K562 (cell line): ENCODE measurements at regions not wholly inside any gene's neighbourhood (a gene's known extent, or its start where the extent isn't known, plus 50 kb on each side); places are given as distances from the start of the nearest gene placed in this dataset.

Experiments
- ATAC-seq: fragments of 200-7000 bp; cut with Tn5 transposase; 3 replicates; pipeline ENCODE4 v1.9.1; 2020; ENCODE audit warnings: moderate library complexity
- BruUV-seq: library from RNA; stranded (reverse); fragments of 400-500 nt; replicated peaks from 2 replicates; lab custom pipeline; 2021; lab: Mats Ljungman, UMichigan
- CTCF ChIA-PET: fragments of 300-600 bp; formaldehyde crosslinking; extraction: SDS; loops from one replicate; lab custom pipeline; 2021; ENCODE audit warnings: low intra/inter-chr PET ratio; lab: Yijun Ruan, JAX
- POLR2A ChIA-PET: fragments of 300-600, 350-650 bp; sonication (Branson Sonifier 250); formaldehyde crosslinking; extraction: SDS; loops from one replicate; lab custom pipeline; 2021; ENCODE audit warnings: antibody characterized with exemption, inconsistent platforms; lab: Yijun Ruan, JAX
- DNase-seq, 4 experiments: peaks; one replicate each; pipeline versions ENCODE4 v3.0.0 to v3.0.0-alpha.2; 2011 to 2018; ENCODE audit warnings: low spot score in 3 of 4, mixed read lengths in 3 of 4; ENCODE audit errors: extremely low read depth in 1 of 4
- FAIRE-seq: peaks from 2 replicates; lab custom pipeline; 2011; peaks lifted over from hg19 to GRCh38; lab: Jason Lieb, UNC
- H2AFZ ChIP-seq: 2 replicates; pipeline ENCODE4 v1.6.0; 2011; ENCODE audit warnings: low read depth, low read length, control low read depth, inconsistent platforms
- H3K27ac ChIP-seq: fragments of 200-600 bp; 3 replicates; pipeline ENCODE4 v1.8.0; 2011; ENCODE audit warnings: low read depth, mild to moderate bottlenecking, control low read depth, inconsistent platforms, low read length, moderate library complexity, mixed read lengths; ENCODE audit errors: extremely low read depth
- H3K27me3 ChIP-seq, 2 experiments: fragments of 300-600 bp in 1 of 2; 2 replicates in 1 of 2; 3 replicates in 1 of 2; pipeline versions ENCODE4 v1.6.0 to v1.8.0; 2011; ENCODE audit warnings: inconsistent platforms in 2 of 2, low read length in 2 of 2, mild to moderate bottlenecking in 1 of 2, mixed read lengths in 1 of 2, moderate library complexity in 1 of 2; ENCODE audit not compliant: control insufficient read depth in 2 of 2, insufficient read depth in 2 of 2
- H3K36me3 ChIP-seq: fragments of 300-600 bp; 3 replicates; pipeline ENCODE4 v1.8.0; 2011; ENCODE audit warnings: mild to moderate bottlenecking, low read length, inconsistent platforms; ENCODE audit not compliant: control insufficient read depth, insufficient read depth
- H3K4me1 ChIP-seq, 2 experiments: fragments of 200-600 bp in 1 of 2; replicated peaks in 1 of 2; 2 replicates in 1 of 2; 3 replicates in 1 of 2; pipeline versions ENCODE4 v1.5.1 to v1.8.0; 2011; ENCODE audit warnings: inconsistent platforms in 2 of 2, low read length in 2 of 2, mild to moderate bottlenecking in 1 of 2, mixed read lengths in 1 of 2, moderate library complexity in 1 of 2; ENCODE audit not compliant: control insufficient read depth in 2 of 2, insufficient read depth in 2 of 2
- H3K4me2 ChIP-seq: 2 replicates; pipeline ENCODE4 v1.6.1; 2011; ENCODE audit warnings: low read length, control low read depth, inconsistent platforms, mixed read lengths; ENCODE audit not compliant: insufficient read depth
- H3K4me3 ChIP-seq: fragments of 200-600 bp; sonication (generic), shearing (Covaris generic); 2 replicates; pipeline ENCODE4 v1.5.1; 2016; ENCODE audit warnings: control low read depth, inconsistent platforms
- H3K79me2 ChIP-seq: fragments of 200-600 bp; 3 replicates; pipeline ENCODE4 v1.8.0; 2011; ENCODE audit warnings: low read length, inconsistent platforms; ENCODE audit not compliant: control insufficient read depth, insufficient read depth
- H3K9ac ChIP-seq, 2 experiments: 2 replicates each; pipeline versions ENCODE4 v1.6.0 to v1.6.1; 2011; ENCODE audit warnings: low read depth in 2 of 2, low read length in 2 of 2, control low read depth in 1 of 2, inconsistent platforms in 1 of 2, mild to moderate bottlenecking in 1 of 2, mixed read lengths in 1 of 2; ENCODE audit not compliant: insufficient read depth in 1 of 2
- H3K9me1 ChIP-seq: one replicate; pipeline ENCODE4 v1.6.0; 2011; ENCODE audit warnings: inconsistent platforms, mild to moderate bottlenecking, low read length, moderate library complexity; ENCODE audit not compliant: control insufficient read depth, insufficient read depth
- H3K9me3 ChIP-seq: replicated peaks from 2 replicates; pipeline ENCODE4 v1.5.1; 2011; ENCODE audit warnings: low read depth, low read length, inconsistent platforms; ENCODE audit not compliant: control insufficient read depth, insufficient read depth
- H4K20me1 ChIP-seq: replicated peaks from 2 replicates; pipeline ENCODE4 v1.6.1; 2011; ENCODE audit warnings: low read length, inconsistent platforms, mixed read lengths; ENCODE audit not compliant: control insufficient read depth, insufficient read depth
- ATF1 ChIP-seq, 2 experiments: fragments of 450-650 bp in 1 of 2; IDR thresholded peaks; 2 replicates each; pipeline ENCODE4 v1.6.1; 2016; ENCODE audit warnings: missing compliant biosample characterization in 1 of 2, missing genetic modification characterization in 1 of 2
- DDX20 ChIP-seq: fragments of 450-650 bp; IDR thresholded peaks from 2 replicates; pipeline ENCODE4 v1.6.1; 2016; ENCODE audit warnings: missing genetic modification characterization, low read depth, mild to moderate bottlenecking, missing compliant biosample characterization, moderate library complexity
- HNRNPUL1 ChIP-seq: fragments of 200-400 bp; formaldehyde crosslinking; IDR thresholded peaks from 2 replicates; pipeline ENCODE4 v1.6.1; 2017; ENCODE audit warnings: low read length
- HSF4 ChIP-seq: fragments of 250-450 bp; sonication (Bioruptor Pico); IDR thresholded peaks from 2 replicates; pipeline ENCODE4 v2.1.2; 2022; ENCODE audit warnings: mild to moderate bottlenecking, moderate library complexity, borderline replicate concordance
- NCOA2 ChIP-seq, 2 experiments: fragments of 450-650 bp; IDR thresholded peaks; 2 replicates each; pipeline ENCODE4 v1.6.1; 2018; ENCODE audit warnings: mild to moderate bottlenecking in 2 of 2, moderate library complexity in 1 of 2; ENCODE audit not compliant: partially characterized antibody in 2 of 2
- NFIX ChIP-seq: fragments of 250-450 bp; sonication (Bioruptor Pico); IDR thresholded peaks from 2 replicates; pipeline ENCODE4 v1.4.0; 2020; ENCODE audit warnings: low read depth, mild to moderate bottlenecking, moderate library complexity
- POLR2AphosphoS2 ChIP-seq: IDR thresholded peaks from 2 replicates; pipeline ENCODE4 v1.6.1; 2012; ENCODE audit warnings: low read length, improper control_type of control experiment
- POLR2H ChIP-seq: IDR thresholded peaks from 2 replicates; pipeline ENCODE4 v1.6.1; 2016; ENCODE audit warnings: missing genetic modification characterization, low read depth, mild to moderate bottlenecking, control low read depth, missing compliant biosample characterization, moderate library complexity
- RBBP5 ChIP-seq: fragments of 200-600 bp; sonication (generic); IDR thresholded peaks from 2 replicates; pipeline ENCODE4 v1.6.1; 2012; ENCODE audit warnings: borderline replicate concordance, mild to moderate bottlenecking, low read length, control low read depth, inconsistent platforms; ENCODE audit not compliant: insufficient read depth, poor library complexity, severe bottlenecking
- SAP30 ChIP-seq: fragments of 200-600 bp; sonication (generic); IDR thresholded peaks from 2 replicates; pipeline ENCODE4 v1.6.1; 2012; ENCODE audit warnings: borderline replicate concordance, low read depth, mild to moderate bottlenecking, moderate library complexity, low read length, control low read depth, inconsistent platforms; ENCODE audit not compliant: insufficient read depth, poor library complexity, severe bottlenecking
- SNRNP70 ChIP-seq: fragments of 200-400 bp; formaldehyde crosslinking; optimal IDR thresholded peaks from 2 replicates; pipeline ENCODE3; 2017; ENCODE audit warnings: low read depth, low read length
- SRSF3 ChIP-seq: fragments of 200-400 bp; formaldehyde crosslinking; IDR thresholded peaks from 2 replicates; pipeline ENCODE4 v1.6.1; 2016; ENCODE audit warnings: mild to moderate bottlenecking, low read length, moderate library complexity; ENCODE audit not compliant: insufficient read depth
- ZNF274 ChIP-seq: IDR thresholded peaks from 2 replicates; pipeline ENCODE4 v1.6.1; 2011; ENCODE audit warnings: low read depth, mild to moderate bottlenecking, low read length, moderate library complexity, borderline replicate concordance
- ZNF668 ChIP-seq: fragments of 250-450 bp; sonication (Bioruptor Pico); IDR thresholded peaks from 2 replicates; pipeline ENCODE4 v1.8.0; 2022; ENCODE audit warnings: mild to moderate bottlenecking, inconsistent platforms
- WGBS: fragments of 100-300 bp; shearing (Covaris generic); methylation state at CpG from one replicate; pipeline ENCODE4 v1.1.6; 2016; ENCODE audit warnings: low coverage, mixed read lengths; ENCODE audit not compliant: insufficient coverage; ENCODE audit errors: missing lambda C conversion rate; 5-methylcytosine and 5-hydroxymethylcytosine counted together
- in situ Hi-C: fragments of 300-500 bp; cut with MboI; formaldehyde crosslinking; loops from 4 replicates; pipeline ENCODE4 v1.15.0; 2018; ENCODE audit warnings: inconsistent platforms, mixed read lengths
- intact Hi-C: fragments of 100-400 bp; cut with micrococcal nuclease; formaldehyde crosslinking; loops from 2 replicates; pipeline ENCODE4 v1.14.2; 2022
- TF ChIP-seq, protein P1 (sequence below): sonication (generic); formaldehyde crosslinking; IDR thresholded peaks from 2 replicates; pipeline ENCODE4 v1.8.1; 2022; ENCODE audit warnings: missing genetic modification reagents
- TF ChIP-seq, protein P2 (sequence below): sonication (generic); formaldehyde crosslinking; IDR thresholded peaks from 2 replicates; pipeline ENCODE4 v1.8.0; 2023; ENCODE audit warnings: mild to moderate bottlenecking, missing genetic modification reagents

DNA sequence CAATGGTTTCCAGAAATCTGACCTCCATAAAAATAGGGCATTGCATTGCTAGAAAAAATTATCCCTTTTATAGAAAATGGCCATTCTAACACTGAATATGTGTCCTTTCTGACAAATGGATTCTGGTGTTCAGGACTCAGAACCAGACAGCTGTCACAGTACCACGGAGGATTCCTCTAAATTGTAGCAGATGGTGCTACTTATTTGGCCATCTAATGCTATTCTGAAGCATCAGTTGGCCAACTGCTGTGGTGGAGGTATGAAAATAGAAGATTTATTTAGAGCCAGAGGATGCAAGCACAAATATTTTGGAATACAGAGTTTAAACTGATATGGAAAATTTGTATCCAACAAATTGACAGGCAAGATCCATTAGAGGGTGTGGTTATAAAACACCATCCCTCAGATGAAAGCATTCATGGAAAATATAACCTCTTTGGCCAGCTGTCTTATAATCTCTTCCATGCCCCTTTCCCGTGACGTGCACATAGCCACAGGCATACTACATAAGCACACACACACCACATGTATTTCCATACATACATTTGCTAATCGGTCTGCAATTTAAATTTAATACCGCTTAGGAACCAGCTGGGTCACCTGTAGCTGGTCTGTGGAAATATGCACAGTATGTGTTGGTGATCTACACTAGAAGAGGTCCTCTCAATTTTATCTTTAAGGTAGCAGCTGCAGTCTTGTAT, 302.7 kb upstream of the KCNMB2 start:
- BruUV-seq: no TSS peak
- CTCF ChIA-PET: no interaction called here
- ATAC-seq: no peak
- no peaks in the 10 kb centered on the region for H3K4me1 ChIP-seq
- no peaks in the 10 kb centered on the region for H3K79me2 ChIP-seq
- H3K4me3 ChIP-seq: no peak overlapping the region
- WGBS: 52% methylated on average over 5 of the region's 5 CpGs
- H4K20me1 ChIP-seq: no peaks in the 10 kb centered on the region
- intact Hi-C loops: no loop called here
- no peak overlapping the region for H3K4me2 ChIP-seq
- H3K36me3 ChIP-seq: no peaks in the 10 kb centered on the region
- in situ Hi-C loops: no loop called here
- peak; percentile 32 for FAIRE-seq
- DNase-seq: no peak
- POLR2A ChIA-PET: no interaction called here
- TF ChIP-seq SAP30: no peak
- no peak for TF ChIP-seq DDX20 (tag)
- no peak for TF ChIP-seq NFIX (CRISPR knock-in tag)
- TF ChIP-seq ZNF668 (CRISPR knock-in tag): no peak
- TF ChIP-seq, protein P1, sequence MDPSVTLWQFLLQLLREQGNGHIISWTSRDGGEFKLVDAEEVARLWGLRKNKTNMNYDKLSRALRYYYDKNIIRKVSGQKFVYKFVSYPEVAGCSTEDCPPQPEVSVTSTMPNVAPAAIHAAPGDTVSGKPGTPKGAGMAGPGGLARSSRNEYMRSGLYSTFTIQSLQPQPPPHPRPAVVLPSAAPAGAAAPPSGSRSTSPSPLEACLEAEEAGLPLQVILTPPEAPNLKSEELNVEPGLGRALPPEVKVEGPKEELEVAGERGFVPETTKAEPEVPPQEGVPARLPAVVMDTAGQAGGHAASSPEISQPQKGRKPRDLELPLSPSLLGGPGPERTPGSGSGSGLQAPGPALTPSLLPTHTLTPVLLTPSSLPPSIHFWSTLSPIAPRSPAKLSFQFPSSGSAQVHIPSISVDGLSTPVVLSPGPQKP (CRISPR knock-in tag): no peak
- TF ChIP-seq HSF4 (CRISPR knock-in tag): no peak
- TF ChIP-seq POLR2H (tag): no peak
- no peak for TF ChIP-seq ATF1 (CRISPR knock-in tag; IDR thresholded peaks at IDR 0.05)
- no peak for TF ChIP-seq ATF1 (tag; IDR thresholded peaks at IDR 0.05)
- TF ChIP-seq ZNF274: no peak
- TF ChIP-seq POLR2AphosphoS2: no peak
- TF ChIP-seq, protein P2, sequence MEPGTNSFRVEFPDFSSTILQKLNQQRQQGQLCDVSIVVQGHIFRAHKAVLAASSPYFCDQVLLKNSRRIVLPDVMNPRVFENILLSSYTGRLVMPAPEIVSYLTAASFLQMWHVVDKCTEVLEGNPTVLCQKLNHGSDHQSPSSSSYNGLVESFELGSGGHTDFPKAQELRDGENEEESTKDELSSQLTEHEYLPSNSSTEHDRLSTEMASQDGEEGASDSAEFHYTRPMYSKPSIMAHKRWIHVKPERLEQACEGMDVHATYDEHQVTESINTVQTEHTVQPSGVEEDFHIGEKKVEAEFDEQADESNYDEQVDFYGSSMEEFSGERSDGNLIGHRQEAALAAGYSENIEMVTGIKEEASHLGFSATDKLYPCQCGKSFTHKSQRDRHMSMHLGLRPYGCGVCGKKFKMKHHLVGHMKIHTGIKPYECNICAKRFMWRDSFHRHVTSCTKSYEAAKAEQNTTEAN (CRISPR knock-in tag): no peak
- TF ChIP-seq SRSF3: no peak
- no peak for TF ChIP-seq HNRNPUL1
- TF ChIP-seq NCOA2 (IDR thresholded peaks at IDR 0.05; ENCODE audit: partially characterized antibody in 2 of 2): no peak
- TF ChIP-seq SNRNP70: no peak
- no peak for TF ChIP-seq RBBP5
- no peak overlapping the region for H3K27ac ChIP-seq
- H3K27me3 ChIP-seq: no peaks in the 10 kb centered on the region
- 0 out of 2 replicates have a peak overlapping the region, but pooled peaks have one; percentile 20 for H2AFZ ChIP-seq
- H3K9me1 ChIP-seq: no peaks in the 10 kb centered on the region
- H3K9me3 ChIP-seq: no peaks in the 10 kb centered on the region
- no peak overlapping the region for H3K9ac ChIP-seq
